GM18520 (cell line): ENCODE measurements at regions not wholly inside any gene's neighbourhood (a gene's known extent, or its start where the extent isn't known, plus 50 kb on each side); places are given as distances from the start of the nearest gene placed in this dataset.
"Not testable (repeated sequence)": the region's sequence is repeated elsewhere in the genome, so short reads cannot be mapped to it uniquely, and the experiment has no call there.

ENCODE experiments used
- ATAC-seq: cut with Tn5 transposase; IDR thresholded peaks from one replicate; pipeline ENCODE4 v1.9.1; 2021; ENCODE audit not compliant: unreplicated experiment

DNA sequence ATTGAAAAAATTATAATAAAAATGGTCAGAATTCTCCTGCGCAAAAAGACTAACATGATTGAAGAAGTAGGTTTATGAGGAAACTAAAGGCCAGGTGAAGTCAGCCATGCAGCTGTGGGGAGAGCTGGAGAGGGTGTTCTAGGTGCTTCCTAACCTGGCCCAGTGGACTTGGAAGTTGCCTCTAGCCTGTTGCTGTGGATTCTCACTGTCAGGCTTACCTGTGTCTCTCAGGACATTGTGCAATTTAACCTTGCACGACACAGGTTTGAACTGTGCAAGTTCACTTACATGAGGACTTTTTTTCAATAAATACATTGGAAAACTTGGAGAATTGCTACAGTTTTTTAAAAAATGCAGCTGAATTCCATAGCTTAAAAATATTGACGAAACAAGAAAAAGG is 266.4 kb downstream of the CXCL12 start:
- ATAC-seq, result no peak

DNA sequence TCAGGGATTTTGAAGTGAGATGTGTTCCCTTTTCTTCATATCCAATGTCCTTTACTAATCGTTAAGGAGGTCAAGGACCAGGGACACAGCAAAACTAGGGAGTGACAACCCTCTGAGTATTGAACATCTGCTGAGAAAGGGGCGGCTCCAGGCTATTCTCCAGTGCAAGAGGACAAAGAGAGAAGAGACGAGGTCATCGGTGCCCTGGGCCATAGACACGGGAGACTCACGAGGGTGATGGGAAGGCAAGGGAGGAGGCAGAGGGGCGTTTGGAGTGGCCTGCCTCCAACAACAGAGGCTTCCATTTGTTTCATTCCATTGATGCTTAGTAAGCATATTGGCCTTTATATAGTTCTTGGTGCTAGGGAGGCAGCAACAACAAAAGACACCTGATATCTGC is 268.4 kb downstream of the CXCL12 start:
- no peak for ATAC-seq

DNA sequence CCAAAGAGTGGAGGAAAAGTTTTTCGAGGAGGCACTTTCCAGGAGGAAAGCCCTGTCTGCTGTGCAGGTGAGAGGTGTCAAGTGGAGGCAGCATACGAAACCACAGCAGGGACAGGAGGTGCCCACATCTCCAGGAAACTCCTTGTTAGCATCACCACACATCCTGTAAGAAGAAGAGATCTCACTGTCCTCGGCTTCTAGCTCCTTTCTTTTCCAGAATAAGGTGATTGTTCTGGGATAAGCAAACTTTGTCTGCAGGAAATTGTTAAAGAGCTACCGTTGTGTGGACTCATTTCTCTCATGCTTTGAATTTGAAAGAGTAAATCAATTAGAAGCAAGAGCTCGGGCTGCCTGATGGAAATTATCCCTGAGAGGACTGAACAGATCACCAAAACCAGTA is 269.4 kb downstream of the CXCL12 start:
- no peak for ATAC-seq

DNA sequence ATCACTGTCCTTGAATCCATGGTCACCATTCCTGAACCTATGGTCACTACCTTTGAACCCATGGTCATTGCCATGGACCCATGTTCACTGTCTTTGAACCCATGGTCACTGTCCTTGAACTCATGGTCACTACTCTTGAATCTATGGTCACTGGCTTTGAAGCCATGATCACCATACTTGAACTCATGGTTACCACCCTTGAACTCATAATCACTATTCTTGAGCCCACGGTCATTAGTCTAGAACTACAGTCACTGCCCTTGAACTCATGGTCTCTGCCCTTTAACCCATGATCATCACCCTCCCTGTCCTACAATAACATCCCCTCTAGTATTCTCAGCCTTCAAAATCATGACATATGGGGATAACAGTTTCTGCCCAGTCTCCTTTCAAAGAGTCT is 270.5 kb downstream of the CXCL12 start:
- ATAC-seq, result no peak

DNA sequence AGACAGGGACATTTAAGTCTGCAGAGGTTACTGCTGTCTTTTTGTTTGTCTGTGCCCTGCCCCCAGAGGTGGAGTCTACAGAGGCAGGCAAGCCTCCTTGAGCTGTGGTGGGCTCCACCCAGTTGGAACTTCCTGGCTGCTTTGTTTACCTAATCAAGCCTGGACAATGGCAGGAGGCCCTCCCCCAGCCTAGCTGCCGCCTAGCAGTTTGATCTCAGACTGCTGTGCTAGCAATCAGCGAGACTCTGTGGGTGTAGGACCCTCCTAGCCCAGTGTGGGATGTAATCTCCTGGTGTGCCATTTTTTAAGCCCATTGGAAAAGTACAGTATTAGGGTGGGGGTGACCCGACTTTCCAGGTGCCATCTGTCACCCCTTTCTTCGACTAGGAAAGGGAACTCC is 272.6 kb downstream of the CXCL12 start:
- not testable (repeated sequence) for ATAC-seq

DNA sequence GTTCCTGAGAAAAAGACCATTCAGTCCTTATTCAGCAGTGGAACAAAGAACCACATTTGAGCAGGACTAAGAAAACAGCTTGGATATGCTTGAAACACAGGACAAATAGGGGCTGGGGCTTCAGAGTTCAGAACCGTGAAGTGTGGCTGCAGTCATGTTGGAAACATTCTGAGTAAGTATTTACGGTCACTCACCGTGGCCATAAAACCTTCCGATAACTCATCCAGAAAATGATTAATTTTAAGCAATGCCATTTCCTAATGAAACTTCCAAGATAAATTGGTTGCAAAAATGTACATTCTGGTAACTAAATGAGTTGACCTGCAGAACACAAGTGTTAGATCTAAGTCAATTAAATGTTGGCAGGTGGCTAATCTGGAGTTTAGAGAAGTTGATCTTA is 279.2 kb downstream of the CXCL12 start:
- no peak for ATAC-seq

DNA sequence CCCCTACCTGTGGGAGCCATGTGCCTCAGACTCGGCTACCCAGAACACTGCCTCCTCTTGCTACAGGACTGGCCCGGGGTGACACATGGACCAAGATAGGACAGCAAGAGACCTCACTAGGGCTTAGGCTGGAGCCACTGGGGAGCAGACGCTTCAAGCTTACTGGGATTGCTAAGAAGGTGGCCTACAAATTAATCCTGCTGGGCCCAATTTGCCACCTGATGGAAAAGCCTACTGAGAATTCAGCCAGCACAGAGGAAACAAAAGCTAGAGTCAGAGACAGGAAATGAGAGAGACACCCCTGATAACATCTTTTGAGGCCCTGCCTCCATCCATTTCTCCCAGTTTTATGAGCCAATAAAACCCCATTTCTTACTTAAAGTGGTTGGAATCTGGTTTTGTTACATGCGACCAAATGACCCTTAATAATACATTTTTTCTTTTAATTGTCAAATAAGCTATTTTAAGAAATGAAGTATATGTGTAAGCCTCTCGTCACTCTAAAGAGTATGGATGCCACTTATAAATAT is 282.1 kb downstream of the CXCL12 start:
- ATAC-seq, result no peak

DNA sequence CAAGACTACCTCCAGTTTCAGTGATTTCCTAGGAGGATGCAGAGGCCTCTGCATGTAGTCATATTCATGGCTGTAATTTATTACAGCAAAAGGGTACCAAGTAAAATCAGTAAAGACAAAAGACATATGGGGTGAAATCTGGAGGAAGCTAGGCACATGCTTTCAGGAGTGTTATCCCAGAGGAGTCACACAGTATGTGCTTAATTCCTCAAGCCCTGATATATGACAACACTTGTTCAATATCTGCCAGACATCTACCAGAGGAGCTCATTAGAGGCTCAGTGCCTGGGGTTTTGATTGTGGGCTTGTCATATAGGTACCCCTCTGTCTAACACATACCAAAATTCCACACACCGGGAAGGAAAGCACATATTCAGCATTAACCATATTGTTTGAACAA is 283.8 kb downstream of the CXCL12 start:
- no peak for ATAC-seq

DNA sequence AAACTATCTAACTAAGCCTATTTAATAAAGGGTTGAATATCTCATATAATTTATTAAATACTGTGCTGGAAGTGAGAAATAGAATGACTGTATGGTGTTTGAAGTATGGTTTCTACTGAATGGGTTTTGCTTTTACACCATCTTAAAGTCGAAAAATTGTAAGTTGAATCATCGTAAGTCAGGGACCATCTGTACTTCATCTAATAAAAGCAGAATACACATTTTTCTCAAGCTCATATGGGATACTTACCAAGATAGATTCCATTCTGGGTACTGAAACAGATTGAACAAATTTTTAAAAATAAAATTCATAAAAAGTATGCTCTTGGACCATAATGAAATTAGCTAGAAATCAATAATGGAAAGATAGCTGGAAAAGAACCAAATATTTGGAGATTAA is 285.4 kb downstream of the CXCL12 start:
- no peak for ATAC-seq

DNA sequence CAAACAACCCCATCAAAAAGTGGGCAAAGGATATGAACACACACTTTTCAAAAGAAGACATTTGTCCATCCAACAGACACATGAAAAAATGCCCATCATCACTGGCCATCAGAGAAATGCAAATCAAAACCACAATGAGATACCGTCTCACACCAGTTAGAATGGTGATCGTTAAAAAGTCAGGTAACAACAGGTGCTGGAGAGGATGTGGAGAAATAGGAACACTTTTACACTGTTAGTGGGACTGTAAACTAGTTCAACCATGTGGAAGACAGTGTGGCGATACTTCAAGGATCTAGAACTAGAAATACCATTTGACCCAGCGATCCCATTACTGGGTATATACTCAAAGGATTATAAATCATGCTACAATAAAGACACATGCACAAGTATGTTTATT is 288.7 kb downstream of the CXCL12 start:
- ATAC-seq, result not testable (repeated sequence)

DNA sequence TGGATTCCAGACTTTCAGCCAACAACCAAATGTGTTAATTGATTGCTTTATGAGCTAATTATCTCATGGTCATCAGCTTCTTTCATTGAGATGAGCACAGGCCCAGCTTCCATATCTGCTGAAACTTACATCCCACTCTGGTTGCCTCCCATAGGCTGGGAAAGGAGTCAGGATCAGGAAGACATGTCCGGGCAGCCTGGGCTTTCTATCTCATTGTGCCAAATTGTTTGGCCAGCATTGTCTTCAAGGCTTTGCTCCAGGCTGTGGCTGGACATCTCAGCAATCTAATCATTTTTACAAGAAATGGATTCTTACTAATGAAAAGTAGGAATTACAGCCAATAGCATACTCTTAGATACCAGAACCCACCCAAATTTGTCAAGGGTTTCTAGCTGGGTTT is 295.2 kb downstream of the CXCL12 start:
- no peak for ATAC-seq

DNA sequence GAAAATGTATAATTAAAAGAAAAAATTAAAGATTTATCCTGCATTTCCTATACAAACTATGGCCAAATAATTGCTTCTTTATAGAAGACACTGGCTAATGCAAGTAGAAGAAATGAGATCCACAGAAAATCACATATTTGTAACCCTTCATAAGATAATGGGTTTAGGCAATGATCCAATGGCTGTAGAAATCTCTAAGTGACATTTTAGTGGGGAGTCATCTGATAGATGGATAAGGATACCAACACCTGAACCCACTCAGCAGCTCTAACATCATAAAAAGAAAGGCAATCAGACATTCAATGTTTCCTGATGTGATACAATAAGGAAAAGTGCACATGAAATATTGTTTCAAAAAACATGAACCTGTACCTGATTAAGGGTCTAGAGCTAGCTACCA is 297.5 kb downstream of the CXCL12 start:
- ATAC-seq, result no peak

DNA sequence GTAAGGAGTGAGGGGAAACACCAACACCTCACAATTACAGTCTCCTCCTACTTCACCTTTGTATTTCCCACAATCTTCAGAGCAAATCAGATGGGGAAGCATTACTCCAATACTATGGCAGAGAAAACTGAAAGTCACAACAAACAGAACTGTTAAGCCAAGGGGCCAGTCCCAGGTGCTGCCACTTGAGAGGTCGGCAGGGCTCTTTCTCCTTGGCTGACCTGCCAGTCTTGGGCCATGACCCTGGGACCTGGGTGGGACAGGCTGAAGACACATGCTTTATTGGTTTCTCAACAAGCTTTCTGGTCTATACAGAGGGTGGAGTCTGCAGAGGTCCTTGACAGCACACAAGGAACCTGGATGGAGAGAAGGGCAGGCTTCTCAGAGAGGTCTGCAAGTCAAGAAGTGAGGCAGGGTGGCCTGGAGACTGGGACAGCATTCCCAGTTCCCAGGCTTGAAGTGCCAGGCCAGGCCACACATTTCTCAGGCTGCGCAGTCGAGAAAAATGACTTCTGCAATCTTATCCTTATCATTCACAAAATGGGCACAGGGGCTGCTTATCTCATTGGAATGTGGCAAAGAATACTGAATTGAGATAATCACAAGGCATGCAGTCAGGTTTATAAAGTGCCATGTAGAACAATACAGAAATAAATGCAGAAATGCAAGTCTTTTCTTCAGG is 301.0 kb downstream of the CXCL12 start:
- ATAC-seq, result no peak

DNA sequence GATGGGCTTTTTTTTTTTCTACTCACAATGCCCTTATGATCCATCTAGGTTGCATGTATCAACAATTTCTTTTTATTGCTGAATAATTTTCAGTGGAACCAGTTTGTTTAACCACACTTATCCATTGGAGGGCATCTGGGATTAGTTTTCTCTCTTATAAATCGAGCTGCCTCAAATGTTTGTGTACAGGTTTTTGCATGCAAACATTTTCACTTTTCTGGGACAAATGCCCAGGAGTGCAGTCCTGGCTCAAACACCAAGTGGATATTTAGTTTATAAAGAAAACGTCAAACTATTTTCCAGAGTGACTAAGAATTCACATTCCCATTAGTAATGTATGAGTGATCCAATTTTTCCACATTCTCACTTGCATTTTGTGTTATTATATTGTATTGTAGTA is 313.4 kb downstream of the CXCL12 start:
- ATAC-seq, result no peak

DNA sequence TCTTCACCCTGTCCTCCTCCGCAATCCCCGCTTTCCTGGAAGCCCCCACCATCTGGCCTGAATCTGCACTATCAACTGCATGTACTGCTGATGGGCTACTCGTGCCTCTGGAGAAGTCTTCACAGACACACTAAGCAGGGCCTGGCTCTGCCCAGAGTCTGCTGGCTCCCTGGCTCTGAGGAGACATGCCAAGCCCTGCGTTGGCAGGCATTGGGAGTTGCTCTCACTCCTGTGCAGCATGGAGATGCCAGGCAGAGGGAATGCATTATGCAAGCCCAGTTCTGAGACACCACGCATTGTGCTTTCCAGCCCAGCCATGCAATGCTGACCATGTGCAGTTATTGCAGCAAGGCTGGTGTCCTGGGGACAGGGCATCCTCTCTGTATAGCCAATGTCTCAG is 314.6 kb downstream of the CXCL12 start:
- ATAC-seq, result no peak

DNA sequence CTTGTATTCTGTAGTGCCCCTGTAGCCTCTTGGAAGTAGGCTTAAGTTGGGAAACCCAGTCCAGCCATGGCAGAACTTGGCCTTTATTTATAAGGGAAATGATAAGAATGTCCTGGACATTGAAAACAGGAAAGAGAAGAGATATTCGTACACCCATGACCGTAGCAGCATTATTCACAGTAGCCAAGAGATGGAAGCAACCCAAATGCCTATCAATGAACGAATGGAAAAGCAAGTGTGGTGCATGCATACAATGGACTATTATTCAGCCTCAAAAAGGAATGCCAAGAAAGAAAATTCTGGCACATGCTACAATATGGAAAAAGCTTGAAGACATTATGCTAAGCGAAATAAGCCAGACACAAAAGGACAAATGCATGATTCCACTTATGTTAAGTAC is 315.3 kb downstream of the CXCL12 start:
- ATAC-seq, result no peak

DNA sequence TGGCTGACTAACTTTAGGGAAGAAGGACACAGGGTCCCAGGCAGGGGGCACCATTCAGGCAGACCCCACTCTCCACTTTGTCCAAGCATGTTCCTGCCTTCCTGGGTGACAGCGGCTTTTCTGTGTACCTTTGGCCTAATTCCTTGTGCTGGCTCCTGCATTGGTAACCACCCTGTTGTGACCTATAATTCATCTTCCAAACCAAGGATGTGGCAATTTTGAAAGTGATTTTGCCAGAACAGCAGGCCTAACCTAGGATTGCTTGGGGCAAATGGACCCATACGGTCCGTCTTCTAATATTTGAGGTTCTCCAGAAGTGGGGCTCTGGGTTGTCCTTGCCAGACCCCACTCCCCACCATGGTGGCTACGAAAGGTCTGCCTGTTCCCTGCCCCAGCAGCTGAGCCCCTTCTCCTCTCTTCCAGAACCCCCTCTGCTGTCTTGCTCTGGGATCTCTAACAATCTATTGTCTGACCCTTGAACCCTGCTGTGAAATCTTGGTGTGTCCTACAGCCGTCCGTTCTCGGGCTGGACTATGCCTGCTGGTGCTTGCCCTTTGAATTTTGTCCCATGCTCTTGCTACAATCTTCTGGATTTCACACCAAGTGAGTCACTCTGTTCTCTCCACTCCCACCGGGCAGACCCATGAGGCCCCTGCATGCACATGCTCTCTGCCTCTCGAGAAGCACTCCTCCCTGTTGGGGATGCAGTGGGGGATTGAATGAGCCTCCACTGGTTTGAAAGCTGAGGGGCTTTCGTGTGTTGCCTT is 316.0 kb downstream of the CXCL12 start:
- ATAC-seq, result no peak

DNA sequence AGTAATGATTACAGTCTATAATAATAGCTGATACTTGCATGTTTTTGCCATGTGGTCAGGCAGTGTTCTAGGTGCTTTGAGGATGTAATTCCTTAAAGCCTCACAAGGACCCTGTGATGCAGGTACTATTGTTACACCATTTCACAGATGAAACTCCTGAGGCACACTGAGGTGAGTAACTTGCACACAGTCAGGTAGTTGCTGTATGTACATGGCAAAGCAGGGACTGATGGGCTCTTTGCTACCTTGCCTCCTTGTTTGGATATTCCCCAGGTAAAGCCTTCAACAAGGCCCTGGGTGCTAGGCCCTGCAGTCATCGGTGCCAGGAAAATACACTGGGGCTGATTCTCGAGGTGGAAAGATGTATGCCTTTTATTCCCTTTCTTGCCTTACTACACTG is 317.5 kb downstream of the CXCL12 start:
- no peak for ATAC-seq

DNA sequence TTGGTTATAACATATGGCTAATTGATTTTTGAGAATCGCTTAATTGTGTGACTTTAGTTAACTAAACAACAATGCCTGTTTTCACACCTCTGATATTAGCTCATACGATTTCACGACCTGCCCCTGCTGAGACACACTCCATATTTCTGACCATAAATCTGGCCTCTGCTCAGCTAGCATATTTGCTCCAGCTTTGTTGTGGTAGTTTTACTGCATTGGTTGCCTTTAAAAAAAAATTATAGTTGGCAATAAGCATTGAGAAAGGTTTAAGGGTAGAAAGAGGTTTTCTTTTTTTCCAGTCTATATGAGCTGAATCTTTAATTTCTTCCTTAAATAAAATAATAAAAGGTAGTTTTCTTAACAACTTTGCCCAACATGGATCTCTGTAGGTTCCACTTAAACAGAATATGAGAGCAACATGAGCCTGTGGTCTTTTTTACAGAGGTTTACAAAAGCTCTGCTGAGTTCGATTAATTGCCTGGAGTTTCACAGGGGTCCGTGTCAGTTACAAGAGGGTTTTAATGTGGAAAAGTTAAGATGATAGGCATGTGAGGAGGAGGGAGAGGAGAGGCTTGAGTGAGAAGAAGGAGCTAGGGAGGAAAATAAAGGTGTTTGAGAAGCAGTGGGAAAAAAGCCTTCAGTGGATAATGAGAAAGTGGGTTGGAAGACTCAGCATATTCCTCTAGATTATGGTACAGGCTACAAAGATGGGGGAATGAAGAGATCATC is 318.2 kb downstream of the CXCL12 start:
- no peak for ATAC-seq

DNA sequence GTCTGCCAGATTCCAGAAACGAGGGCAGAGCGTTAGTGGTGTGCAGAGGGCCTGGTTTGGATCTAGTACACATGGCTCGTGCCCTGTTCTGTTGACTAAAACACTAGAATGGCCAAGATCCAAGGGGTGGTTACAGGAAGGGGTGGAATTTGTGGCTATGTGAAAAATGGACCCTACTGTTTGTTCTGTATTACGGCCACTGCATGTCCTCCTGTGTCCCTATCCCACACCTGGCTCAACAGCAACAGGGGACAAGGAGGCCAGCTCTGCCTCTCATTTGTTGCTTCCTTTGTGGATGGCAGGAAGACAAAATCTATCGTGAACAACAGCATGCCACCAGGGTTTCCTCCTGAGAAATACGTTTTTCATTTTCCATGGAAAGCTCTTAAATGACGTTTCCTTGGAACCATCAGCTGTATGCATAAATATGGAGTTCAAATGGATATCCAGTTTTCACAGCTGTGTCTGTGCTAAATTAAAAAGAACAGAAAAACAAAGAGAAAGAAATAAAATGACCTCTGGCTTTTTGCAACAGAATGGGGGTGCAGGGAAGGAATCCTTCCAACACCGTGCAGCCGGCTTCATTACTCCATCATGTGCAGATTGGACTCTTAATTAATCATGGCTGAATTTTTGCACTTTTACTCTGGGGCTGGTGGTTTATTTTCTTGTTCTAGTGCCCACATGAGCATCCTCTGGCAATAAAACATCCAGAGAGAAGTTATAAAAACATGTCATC is 318.9 kb downstream of the CXCL12 start:
- ATAC-seq, result no peak
